ENCODE measurements at regions not wholly inside any gene's neighbourhood (a gene's known extent, or its start where the extent isn't known, plus 50 kb on each side); places are given as distances from the start of the nearest gene placed in this dataset.

DNA sequence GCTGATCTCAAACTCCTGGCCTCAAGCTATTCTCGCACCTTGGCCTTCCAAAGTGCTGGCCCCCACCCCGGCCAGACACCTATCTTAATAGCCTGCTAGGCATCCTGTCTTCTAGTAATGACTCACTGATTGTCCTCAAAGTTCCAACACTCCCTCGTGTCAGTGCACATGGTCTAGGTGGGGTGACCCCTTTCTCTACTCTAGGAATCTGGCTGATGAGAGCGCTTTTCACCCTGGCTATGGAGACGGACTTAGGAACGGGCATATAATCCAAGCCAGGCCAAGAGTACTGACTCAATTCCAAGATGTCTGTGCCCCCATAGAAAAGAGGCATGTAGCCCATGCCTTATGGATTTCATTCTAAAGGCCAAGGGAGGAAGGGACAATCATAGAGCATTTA lies 67.0 kb downstream of the PRLHR start:
- TF ChIP-seq, protein P1, sequence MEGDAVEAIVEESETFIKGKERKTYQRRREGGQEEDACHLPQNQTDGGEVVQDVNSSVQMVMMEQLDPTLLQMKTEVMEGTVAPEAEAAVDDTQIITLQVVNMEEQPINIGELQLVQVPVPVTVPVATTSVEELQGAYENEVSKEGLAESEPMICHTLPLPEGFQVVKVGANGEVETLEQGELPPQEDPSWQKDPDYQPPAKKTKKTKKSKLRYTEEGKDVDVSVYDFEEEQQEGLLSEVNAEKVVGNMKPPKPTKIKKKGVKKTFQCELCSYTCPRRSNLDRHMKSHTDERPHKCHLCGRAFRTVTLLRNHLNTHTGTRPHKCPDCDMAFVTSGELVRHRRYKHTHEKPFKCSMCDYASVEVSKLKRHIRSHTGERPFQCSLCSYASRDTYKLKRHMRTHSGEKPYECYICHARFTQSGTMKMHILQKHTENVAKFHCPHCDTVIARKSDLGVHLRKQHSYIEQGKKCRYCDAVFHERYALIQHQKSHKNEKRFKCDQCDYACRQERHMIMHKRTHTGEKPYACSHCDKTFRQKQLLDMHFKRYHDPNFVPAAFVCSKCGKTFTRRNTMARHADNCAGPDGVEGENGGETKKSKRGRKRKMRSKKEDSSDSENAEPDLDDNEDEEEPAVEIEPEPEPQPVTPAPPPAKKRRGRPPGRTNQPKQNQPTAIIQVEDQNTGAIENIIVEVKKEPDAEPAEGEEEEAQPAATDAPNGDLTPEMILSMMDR (IDR thresholded peaks at IDR 0.05) = no peak
- TF ChIP-seq ZNF423 (CRISPR knock-in tag; IDR thresholded peaks at IDR 0.05) (no peak), JUN (CRISPR knock-in tag; IDR thresholded peaks at IDR 0.05) (no peak), ETV6 (CRISPR knock-in tag; IDR thresholded peaks at IDR 0.05) (no peak), SP1 (CRISPR knock-in tag; conservative IDR thresholded peaks at IDR 0.05) (no peak), CREB1 (CRISPR knock-in tag; IDR thresholded peaks at IDR 0.05) (no peak), TEAD1 (CRISPR knock-in tag; IDR thresholded peaks at IDR 0.05) (no peak)
- TF ChIP-seq, protein P2, sequence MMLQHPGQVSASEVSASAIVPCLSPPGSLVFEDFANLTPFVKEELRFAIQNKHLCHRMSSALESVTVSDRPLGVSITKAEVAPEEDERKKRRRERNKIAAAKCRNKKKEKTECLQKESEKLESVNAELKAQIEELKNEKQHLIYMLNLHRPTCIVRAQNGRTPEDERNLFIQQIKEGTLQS (CRISPR knock-in tag; conservative IDR thresholded peaks at IDR 0.05) = no peak
- TF ChIP-seq, protein P3, sequence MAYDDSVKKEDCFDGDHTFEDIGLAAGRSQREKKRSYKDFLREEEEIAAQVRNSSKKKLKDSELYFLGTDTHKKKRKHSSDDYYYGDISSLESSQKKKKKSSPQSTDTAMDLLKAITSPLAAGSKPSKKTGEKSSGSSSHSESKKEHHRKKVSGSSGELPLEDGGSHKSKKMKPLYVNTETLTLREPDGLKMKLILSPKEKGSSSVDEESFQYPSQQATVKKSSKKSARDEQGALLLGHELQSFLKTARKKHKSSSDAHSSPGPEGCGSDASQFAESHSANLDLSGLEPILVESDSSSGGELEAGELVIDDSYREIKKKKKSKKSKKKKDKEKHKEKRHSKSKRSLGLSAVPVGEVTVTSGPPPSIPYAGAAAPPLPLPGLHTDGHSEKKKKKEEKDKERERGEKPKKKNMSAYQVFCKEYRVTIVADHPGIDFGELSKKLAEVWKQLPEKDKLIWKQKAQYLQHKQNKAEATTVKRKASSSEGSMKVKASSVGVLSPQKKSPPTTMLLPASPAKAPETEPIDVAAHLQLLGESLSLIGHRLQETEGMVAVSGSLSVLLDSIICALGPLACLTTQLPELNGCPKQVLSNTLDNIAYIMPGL (CRISPR knock-in tag; IDR thresholded peaks at IDR 0.05) = no peak
- TF ChIP-seq, protein P4, sequence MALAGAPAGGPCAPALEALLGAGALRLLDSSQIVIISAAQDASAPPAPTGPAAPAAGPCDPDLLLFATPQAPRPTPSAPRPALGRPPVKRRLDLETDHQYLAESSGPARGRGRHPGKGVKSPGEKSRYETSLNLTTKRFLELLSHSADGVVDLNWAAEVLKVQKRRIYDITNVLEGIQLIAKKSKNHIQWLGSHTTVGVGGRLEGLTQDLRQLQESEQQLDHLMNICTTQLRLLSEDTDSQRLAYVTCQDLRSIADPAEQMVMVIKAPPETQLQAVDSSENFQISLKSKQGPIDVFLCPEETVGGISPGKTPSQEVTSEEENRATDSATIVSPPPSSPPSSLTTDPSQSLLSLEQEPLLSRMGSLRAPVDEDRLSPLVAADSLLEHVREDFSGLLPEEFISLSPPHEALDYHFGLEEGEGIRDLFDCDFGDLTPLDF (CRISPR knock-in tag; IDR thresholded peaks at IDR 0.05) = no peak
- TF ChIP-seq, protein P5, sequence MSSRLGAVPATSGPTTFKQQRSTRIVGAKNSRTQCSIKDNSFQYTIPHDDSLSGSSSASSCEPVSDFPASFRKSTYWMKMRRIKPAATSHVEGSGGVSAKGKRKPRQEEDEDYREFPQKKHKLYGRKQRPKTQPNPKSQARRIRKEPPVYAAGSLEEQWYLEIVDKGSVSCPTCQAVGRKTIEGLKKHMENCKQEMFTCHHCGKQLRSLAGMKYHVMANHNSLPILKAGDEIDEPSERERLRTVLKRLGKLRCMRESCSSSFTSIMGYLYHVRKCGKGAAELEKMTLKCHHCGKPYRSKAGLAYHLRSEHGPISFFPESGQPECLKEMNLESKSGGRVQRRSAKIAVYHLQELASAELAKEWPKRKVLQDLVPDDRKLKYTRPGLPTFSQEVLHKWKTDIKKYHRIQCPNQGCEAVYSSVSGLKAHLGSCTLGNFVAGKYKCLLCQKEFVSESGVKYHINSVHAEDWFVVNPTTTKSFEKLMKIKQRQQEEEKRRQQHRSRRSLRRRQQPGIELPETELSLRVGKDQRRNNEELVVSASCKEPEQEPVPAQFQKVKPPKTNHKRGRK (CRISPR knock-in tag; IDR thresholded peaks at IDR 0.05; ENCODE audit: borderline replicate concordance) = no peak
